ENCODE measurements at regions not wholly inside any gene's neighbourhood (a gene's known extent, or its start where the extent isn't known, plus 50 kb on each side); places are given as distances from the start of the nearest gene placed in this dataset.

DNA sequence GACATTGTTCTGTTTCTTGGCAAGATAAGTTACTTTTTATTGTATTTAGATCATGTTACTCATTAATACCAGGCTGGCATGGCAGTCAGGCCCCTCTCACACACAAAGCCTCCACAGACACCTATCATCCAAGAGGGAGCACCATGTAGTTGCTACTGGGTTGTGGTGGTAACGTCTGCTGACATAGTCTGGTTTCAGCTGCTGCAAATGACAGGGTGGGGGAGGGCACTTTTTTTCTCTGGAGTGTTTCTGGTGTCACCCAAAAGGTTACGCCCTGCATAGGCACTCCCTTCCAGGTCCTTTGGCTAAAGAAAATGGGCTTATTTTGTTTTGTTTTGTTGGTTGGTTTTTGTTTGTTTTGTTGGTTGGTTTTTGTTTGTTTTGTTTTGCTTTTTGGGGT is 236.4 kb upstream of the RIMS1 start:
- DNase-seq = no peak
- Histone ChIP-seq H3K36me3 (no peaks in the 10 kb centered on the region), H3K9me3 (no peaks in the 10 kb centered on the region), H3K27me3 (no peaks in the 10 kb centered on the region), H3K4me3 (no peak overlapping the region), H3K27ac (no peak overlapping the region), H3K4me1 (no peaks in the 10 kb centered on the region)
- intact Hi-C loops (cut with DNase I) = no loop called here
- WGBS, 2 donors = 62 to 68% methylated on average over 2 of the region's 2 CpGs
- TF ChIP-seq POLR2AphosphoS5 (IDR thresholded peaks at IDR 0.05) = no peak
- TF ChIP-seq POLR2A (IDR thresholded peaks at IDR 0.05) = no peak
- TF ChIP-seq, protein P1, sequence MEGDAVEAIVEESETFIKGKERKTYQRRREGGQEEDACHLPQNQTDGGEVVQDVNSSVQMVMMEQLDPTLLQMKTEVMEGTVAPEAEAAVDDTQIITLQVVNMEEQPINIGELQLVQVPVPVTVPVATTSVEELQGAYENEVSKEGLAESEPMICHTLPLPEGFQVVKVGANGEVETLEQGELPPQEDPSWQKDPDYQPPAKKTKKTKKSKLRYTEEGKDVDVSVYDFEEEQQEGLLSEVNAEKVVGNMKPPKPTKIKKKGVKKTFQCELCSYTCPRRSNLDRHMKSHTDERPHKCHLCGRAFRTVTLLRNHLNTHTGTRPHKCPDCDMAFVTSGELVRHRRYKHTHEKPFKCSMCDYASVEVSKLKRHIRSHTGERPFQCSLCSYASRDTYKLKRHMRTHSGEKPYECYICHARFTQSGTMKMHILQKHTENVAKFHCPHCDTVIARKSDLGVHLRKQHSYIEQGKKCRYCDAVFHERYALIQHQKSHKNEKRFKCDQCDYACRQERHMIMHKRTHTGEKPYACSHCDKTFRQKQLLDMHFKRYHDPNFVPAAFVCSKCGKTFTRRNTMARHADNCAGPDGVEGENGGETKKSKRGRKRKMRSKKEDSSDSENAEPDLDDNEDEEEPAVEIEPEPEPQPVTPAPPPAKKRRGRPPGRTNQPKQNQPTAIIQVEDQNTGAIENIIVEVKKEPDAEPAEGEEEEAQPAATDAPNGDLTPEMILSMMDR (IDR thresholded peaks at IDR 0.05) = no peak
- TF ChIP-seq EP300 (IDR thresholded peaks at IDR 0.05) = no peak

DNA sequence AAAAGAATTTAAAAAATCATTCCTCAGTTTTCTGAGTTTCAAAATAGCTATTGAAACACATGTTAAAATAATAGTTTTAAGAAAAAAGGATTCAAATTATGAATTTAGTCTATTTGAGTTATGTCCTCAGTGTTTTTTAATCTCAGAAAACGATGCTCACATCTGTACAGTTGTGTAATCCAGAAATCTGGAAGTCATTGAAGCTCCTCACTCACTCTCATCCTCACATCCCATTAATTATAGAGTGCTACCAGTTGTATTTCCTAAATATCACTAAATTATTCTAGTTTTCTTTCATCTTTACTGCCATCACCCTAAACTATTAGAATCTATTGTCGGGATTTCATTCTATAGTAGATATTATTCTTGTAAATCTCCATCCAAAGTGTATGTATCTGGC is 234.7 kb upstream of the RIMS1 start:
- WGBS, 2 donors = 68 to 81% methylated on average over 2 of the region's 2 CpGs
- no peak overlapping the region for H3K4me3 ChIP-seq
- no peak for DNase-seq
- intact Hi-C loops (cut with DNase I) = no loop called here
- H3K4me1 ChIP-seq = no peaks in the 10 kb centered on the region
- H3K27ac ChIP-seq = no peak overlapping the region
- no peaks in the 10 kb centered on the region for H3K36me3 ChIP-seq
- no peaks in the 10 kb centered on the region for H3K27me3 ChIP-seq
- no peaks in the 10 kb centered on the region for H3K9me3 ChIP-seq
- no peak for TF ChIP-seq POLR2AphosphoS5 (IDR thresholded peaks at IDR 0.05)
- TF ChIP-seq, protein P1 (IDR thresholded peaks at IDR 0.05) = no peak
- TF ChIP-seq EP300 (IDR thresholded peaks at IDR 0.05) = no peak
- no peak for TF ChIP-seq POLR2A (IDR thresholded peaks at IDR 0.05)

DNA sequence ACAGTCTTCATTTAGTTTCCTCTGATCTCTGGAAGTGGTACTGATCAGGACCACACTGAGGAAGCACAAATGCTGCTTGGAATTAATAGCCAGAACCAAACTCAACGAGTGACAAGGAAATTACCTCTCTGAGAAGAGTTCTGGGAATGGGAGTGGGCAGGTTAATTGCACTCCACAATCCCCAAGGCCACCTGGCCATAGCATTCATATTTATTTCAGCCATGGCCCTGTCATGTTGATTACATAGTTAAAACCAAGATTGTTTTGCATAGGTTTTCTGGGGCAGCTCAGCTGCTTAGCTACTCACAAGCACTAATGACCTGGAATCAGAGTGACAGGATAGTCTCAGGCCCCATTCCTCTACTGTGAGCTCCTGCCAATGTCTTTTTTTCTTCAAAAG is 230.2 kb upstream of the RIMS1 start:
- Histone ChIP-seq H3K27me3 (no peaks in the 10 kb centered on the region), H3K4me1 (no peaks in the 10 kb centered on the region), H3K36me3 (no peaks in the 10 kb centered on the region), H3K27ac (no peak overlapping the region), H3K9me3 (no peaks in the 10 kb centered on the region), H3K4me3 (no peak overlapping the region)
- TF ChIP-seq, protein P1 (IDR thresholded peaks at IDR 0.05) = no peak
- TF ChIP-seq EP300 (IDR thresholded peaks at IDR 0.05) (no peak), POLR2A (IDR thresholded peaks at IDR 0.05) (no peak), POLR2AphosphoS5 (IDR thresholded peaks at IDR 0.05) (no peak)
- DNase-seq = no peak
- WGBS, 2 donors = 14 to 48% methylated on average over 1 of the region's 1 CpG
- intact Hi-C loops (cut with DNase I) = no loop called here

DNA sequence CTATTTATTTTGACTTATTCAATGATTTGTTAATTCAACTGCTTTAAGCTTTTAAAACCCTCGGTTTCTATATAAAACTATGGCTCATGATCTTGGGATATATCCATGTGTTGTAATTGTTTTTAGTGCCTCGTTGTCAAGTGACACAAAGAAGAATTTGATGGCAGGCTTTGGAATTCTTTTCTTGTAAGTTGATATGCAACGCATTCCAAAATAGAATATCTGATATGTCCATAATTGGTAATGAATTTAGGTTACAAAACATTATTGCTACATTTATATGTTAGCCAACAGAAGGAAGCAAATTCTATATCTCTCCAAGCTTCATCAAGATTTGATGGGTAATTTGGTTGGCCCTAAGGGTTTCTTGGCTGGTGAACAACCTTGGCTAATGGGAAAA is 220.4 kb upstream of the RIMS1 start:
- no peak for DNase-seq
- no peak overlapping the region for H3K27ac ChIP-seq
- H3K4me1 ChIP-seq = no peaks in the 10 kb centered on the region
- H3K4me3 ChIP-seq = no peak overlapping the region
- TF ChIP-seq, protein P1 (IDR thresholded peaks at IDR 0.05) = no peak
- TF ChIP-seq POLR2A (IDR thresholded peaks at IDR 0.05) = no peak
- TF ChIP-seq POLR2AphosphoS5 (IDR thresholded peaks at IDR 0.05) = no peak
- TF ChIP-seq EP300 (IDR thresholded peaks at IDR 0.05) = no peak
- H3K9me3 ChIP-seq = no peaks in the 10 kb centered on the region
- WGBS, 2 donors = 66 to 81% methylated on average over 3 of the region's 3 CpGs
- H3K36me3 ChIP-seq = no peaks in the 10 kb centered on the region
- intact Hi-C loops (cut with DNase I) = no loop called here
- no peaks in the 10 kb centered on the region for H3K27me3 ChIP-seq

DNA sequence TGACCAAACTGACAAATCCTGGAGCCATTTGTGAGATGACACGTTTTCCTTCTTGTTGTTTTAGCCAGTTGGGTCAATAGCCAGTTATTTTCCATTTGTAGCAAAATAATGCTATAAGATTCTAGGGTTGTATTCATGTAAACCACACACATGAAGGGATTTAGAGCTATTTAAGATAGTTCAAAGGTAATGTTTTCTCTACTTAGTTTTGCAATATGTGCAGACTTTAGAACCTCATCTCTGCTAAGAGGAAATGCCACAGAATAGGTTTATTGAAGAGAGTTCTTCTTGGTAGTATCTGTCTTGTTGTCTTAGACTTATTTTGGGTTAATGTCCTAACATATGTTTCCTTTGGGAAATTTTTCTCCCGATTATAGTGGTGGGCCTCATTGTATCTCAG is 213.5 kb upstream of the RIMS1 start:
- TF ChIP-seq, protein P1 (IDR thresholded peaks at IDR 0.05) = no peak
- no peak for TF ChIP-seq POLR2AphosphoS5 (IDR thresholded peaks at IDR 0.05)
- no peak for TF ChIP-seq EP300 (IDR thresholded peaks at IDR 0.05)
- TF ChIP-seq POLR2A (IDR thresholded peaks at IDR 0.05) = no peak
- 74 to 81% methylated on average over 2 of the region's 2 CpGs for WGBS, 2 donors
- H3K4me1 ChIP-seq = no peaks in the 10 kb centered on the region
- H3K27me3 ChIP-seq = no peaks in the 10 kb centered on the region
- no peak overlapping the region for H3K4me3 ChIP-seq
- H3K27ac ChIP-seq = no peak overlapping the region
- no peak for DNase-seq
- no peaks in the 10 kb centered on the region for H3K36me3 ChIP-seq
- no peaks in the 10 kb centered on the region for H3K9me3 ChIP-seq
- intact Hi-C loops (cut with DNase I) = no loop called here
